ENCODE measurements at regions not wholly inside any gene's neighbourhood (a gene's known extent, or its start where the extent isn't known, plus 50 kb on each side); places are given as distances from the start of the nearest gene placed in this dataset.
A peak's percentile ranks its signal among the peaks of the same experiment; 100 is the strongest.

GRCh38 chr9:21696411-21696871 lies 106.0 kb upstream of the MTAP start:
- TF ChIP-seq CTCF (IDR thresholded peaks at IDR 0.05; ENCODE audit: insufficient read depth, low read length, poor library complexity, severe bottlenecking) = peak; percentile 3
- H3K36me3 ChIP-seq (ENCODE audit: control insufficient read depth, insufficient read depth, low read length) = no peaks in the 10 kb centered on the region
- no peaks in the 10 kb centered on the region for H3K27me3 ChIP-seq (replicated peaks; ENCODE audit: control insufficient read depth, insufficient read depth, low read length)
- H3K4me3 ChIP-seq (replicated peaks; ENCODE audit: low read depth, low read length) = no peak overlapping the region
- peak; percentile 9 for DNase-seq (ENCODE audit: extremely low read depth, insufficient read length)

DNA sequence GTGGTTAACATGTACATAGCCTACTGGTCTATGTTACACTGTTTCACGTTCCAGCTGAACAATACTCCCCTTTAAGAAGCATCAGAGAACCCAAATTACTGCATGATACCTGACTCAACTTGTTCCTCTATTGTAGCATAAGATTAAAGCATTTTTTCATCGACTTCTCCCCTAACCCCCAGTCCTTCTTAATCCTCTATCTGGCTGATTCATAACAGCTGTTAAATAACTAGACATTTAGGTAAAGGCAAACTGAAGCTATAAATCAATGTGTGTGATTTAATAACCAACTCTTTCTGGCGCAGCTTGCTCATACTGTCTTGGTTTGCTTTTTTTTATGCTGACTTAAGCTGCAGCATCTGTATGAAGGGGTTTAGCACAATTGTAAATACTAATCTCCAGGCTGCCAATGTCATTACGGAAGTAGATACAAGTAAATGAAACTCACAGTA lies 94.2 kb upstream of the MTAP start:
- H3K27me3 ChIP-seq (replicated peaks; ENCODE audit: control insufficient read depth, insufficient read depth, low read length) = no peaks in the 10 kb centered on the region
- H3K36me3 ChIP-seq (ENCODE audit: control insufficient read depth, insufficient read depth, low read length) = no peaks in the 10 kb centered on the region
- TF ChIP-seq CTCF (IDR thresholded peaks at IDR 0.05; ENCODE audit: insufficient read depth, low read length, poor library complexity, severe bottlenecking) = no peak
- no peak overlapping the region for H3K4me3 ChIP-seq (replicated peaks; ENCODE audit: low read depth, low read length)
- no peak for DNase-seq (ENCODE audit: extremely low read depth, insufficient read length)

DNA sequence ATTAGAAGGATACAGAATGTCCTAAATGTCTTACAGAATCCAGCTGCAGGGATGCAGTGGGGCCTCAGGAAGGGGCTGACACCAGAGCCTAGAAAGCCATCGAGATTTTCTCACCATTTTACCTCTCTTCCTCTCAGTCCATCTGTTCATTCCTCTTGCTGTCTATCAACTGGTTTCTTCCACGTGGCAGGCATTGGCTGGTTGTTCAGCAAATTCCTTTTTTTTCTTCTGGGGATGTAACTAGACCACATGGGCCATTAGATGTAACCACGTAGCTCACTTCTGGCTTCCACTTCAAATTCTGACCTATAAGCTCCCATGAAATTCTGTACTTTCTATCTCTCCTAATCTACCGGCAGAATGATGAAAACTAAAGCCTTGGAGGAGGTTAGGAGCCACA lies 93.6 kb upstream of the MTAP start:
- TF ChIP-seq CTCF (IDR thresholded peaks at IDR 0.05; ENCODE audit: insufficient read depth, low read length, poor library complexity, severe bottlenecking) = no peak
- DNase-seq (ENCODE audit: extremely low read depth, insufficient read length) = no peak

DNA sequence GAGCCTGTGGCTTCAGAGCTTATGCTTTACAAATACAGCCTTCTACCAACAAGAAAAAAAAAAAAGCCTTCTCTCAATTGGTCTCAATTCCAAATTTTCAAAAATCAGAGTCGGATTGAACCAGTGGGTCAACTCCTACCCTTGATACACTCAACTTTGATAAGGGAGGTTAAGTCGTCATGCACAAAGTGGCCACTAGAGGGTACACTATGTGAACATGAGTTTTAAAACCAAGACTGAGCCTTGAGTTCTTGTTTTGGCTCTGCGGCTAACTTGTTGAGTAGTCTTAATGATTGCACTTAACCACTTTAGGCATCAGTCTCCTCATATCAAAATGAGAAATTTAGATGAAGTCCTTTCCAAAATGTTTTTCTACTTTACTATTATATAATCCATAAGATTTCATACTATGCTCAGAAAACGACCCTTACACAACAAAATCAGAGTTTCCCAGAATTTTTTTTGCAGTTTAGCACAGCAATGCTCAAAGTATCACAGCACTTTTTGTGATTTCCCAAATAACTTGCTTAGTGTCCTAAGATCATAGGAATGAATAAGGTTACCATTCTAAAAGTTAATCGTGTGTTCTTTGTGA lies 92.9 kb upstream of the MTAP start:
- H3K36me3 ChIP-seq (ENCODE audit: control insufficient read depth, insufficient read depth, low read length) = no peaks in the 10 kb centered on the region
- peak; percentile 84 for TF ChIP-seq CTCF (IDR thresholded peaks at IDR 0.05; ENCODE audit: insufficient read depth, low read length, poor library complexity, severe bottlenecking)
- H3K27me3 ChIP-seq (replicated peaks; ENCODE audit: control insufficient read depth, insufficient read depth, low read length) = no peaks in the 10 kb centered on the region
- H3K4me3 ChIP-seq (replicated peaks; ENCODE audit: low read depth, low read length) = no peak overlapping the region
- DNase-seq (ENCODE audit: extremely low read depth, insufficient read length) = peak; percentile 14

More for the DNA sequence above, 93.6 kb upstream of the MTAP start:
- Histone ChIP-seq H3K4me3 (replicated peaks; ENCODE audit: low read depth, low read length) (no peak overlapping the region), H3K36me3 (ENCODE audit: control insufficient read depth, insufficient read depth, low read length) (no peaks in the 10 kb centered on the region), H3K27me3 (replicated peaks; ENCODE audit: control insufficient read depth, insufficient read depth, low read length) (no peaks in the 10 kb centered on the region)

- no peaks in the 10 kb centered on the region for H3K36me3 ChIP-seq (ENCODE audit: control insufficient read depth, insufficient read depth, low read length)
Observed at GRCh38 chr9:21710548-21711191, 91.8 kb upstream of the MTAP start.

More at GRCh38 chr9:21710548-21711191, 91.8 kb upstream of the MTAP start:
- Histone ChIP-seq H3K4me3 (replicated peaks; ENCODE audit: low read depth, low read length) (no peak overlapping the region), H3K27me3 (replicated peaks; ENCODE audit: control insufficient read depth, insufficient read depth, low read length) (no peaks in the 10 kb centered on the region; the same call in 1 of the 2 replicates)
- DNase-seq (ENCODE audit: extremely low read depth, insufficient read length) = no peak
- no peak for TF ChIP-seq CTCF (IDR thresholded peaks at IDR 0.05; ENCODE audit: insufficient read depth, low read length, poor library complexity, severe bottlenecking)

Data from GM06990 (cell line).